ENCODE measurements at regions not wholly inside any gene's neighbourhood (a gene's known extent, or its start where the extent isn't known, plus 50 kb on each side); places are given as distances from the start of the nearest gene placed in this dataset.
"Not testable (repeated sequence)": the region's sequence is repeated elsewhere in the genome, so short reads cannot be mapped to it uniquely, and the experiment has no call there.

DNA sequence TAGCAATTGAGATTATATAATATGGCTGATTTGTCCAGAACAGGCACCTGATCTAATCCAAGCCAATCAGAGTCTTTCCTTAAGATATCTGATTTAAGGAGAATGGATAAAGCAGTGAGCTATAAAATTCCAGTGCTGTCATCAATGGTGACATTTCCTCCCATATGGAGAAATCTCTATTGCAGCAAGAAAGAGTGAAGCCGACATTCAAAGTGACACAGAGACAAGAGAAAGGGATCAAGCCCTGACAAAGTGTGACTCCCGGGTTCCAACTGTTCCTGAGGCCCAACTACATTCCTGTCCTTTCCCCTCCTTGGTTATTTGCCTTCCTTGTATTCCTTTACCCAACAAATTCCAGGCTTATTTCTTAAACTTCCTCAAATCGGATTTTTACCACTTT is 430.0 kb upstream of the SOX5 start:
- DNase-seq (ENCODE audit: low read depth in 4 of 4, low spot score in 1 of 4): no peak

DNA sequence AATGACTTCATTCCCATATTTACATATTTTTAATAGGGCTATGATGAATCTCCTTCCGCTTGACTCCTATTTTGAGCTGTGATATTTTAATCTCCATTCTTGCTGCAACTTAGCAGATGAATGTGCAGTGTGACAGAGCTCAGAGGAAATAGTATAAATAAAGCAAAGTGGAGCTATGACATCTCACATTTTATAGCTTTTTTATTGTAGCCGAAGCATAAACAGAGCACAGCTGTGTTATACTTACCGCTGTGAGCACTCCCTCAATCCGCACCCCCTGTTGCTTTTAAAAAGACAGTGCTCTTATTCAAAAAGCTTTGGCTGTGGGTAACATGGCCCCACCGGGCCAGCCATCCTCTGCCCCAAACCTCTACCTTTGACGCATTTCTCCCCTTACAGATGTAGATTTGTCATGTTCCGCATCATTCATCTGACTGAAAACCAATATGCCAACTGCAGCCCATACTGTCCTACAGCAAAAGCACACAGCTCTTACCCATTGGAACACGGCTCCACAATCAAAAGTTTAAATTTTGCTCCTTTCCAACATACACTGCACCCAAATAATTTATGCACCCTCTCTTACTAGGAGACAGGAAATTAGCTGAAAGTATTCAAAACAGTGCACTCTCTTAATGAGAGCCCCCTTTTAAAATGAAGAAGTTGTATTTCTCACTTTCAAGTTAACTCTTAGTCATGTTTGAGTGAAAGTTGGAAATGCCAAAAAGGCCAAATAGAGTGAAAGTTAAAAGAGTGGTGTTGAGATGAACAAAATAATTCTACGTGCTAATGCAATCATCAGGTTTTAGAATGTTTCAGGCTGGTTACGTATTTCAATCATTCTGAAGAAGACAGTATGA is 429.3 kb upstream of the SOX5 start:
- DNase-seq (ENCODE audit: low read depth in 4 of 4, low spot score in 1 of 4): no peak

GRCh38 chr12:24374452-24374851 is 425.0 kb upstream of the SOX5 start:
- DNase-seq (ENCODE audit: low read depth in 4 of 4, low spot score in 1 of 4): no peak

- no peak for DNase-seq (ENCODE audit: low read depth in 4 of 4, low spot score in 1 of 4)
Measured at GRCh38 chr12:24373004-24373403, 423.5 kb upstream of the SOX5 start.

DNA sequence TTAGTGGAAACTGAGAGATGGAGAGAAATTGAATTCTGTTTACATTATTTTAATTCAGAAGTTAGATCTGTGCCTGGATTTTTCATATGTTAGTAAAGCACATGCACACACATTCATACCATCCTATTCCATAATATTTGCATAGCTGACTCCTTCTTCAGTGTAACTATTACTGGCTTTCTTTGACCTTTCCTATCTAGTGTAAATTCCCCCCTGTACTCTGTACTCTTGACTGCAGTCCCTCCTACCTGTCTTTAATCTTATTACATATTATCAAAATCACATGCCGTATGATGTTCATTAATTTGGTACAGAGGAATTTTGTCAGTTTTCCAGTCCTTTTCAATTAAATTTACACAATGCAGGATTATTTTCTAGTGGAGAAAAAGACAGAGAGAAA is 417.0 kb upstream of the SOX5 start:
- no peak for DNase-seq (ENCODE audit: low read depth in 4 of 4, low spot score in 1 of 4)

GRCh38 chr12:24364921-24365320 is 415.5 kb upstream of the SOX5 start:
- no peak for DNase-seq (ENCODE audit: low read depth in 4 of 4, low spot score in 1 of 4)

- no peak for DNase-seq (ENCODE audit: low read depth in 4 of 4, low spot score in 1 of 4)
Measured at GRCh38 chr12:24363177-24363754, 413.8 kb upstream of the SOX5 start.

DNA sequence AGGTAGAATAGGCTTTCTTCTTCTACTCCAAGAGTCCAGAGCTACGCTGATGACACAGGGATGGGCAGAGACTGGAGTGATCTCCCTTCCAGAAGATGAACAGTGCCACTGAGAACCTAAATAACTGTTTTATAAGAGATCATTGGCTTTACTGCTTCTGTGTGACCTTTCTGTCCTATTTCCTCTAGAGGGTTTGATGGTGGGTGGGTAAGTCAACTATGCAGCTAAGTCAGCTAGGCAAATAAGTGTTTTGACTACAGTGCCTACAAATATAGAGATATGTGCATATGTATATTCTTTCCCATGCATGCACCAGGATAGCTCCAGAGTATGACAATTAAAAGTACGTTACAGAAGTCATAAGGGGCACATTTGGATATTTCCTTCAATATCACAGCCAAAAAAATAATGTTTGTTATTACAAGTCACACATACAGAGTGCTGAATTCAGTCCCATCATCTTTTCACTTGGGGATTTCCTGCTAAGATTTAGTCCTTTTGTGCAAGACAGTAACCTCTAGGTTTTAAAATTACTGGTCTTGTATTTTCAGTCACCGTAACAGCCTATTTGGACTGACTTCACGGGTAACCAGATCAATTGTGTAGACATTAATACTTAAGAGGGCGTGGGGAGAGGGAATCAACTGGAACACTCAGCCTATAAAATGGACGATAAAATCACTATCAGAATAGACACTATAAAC is 412.6 kb upstream of the SOX5 start:
- DNase-seq (ENCODE audit: low read depth in 4 of 4, low spot score in 1 of 4): no peak

- no peak for DNase-seq (ENCODE audit: low read depth in 4 of 4, low spot score in 1 of 4)
Measured at GRCh38 chr12:24360907-24361306, 411.4 kb upstream of the SOX5 start.

GRCh38 chr12:24360461-24360860 is 411.0 kb upstream of the SOX5 start:
- no peak for DNase-seq (ENCODE audit: low read depth in 4 of 4, low spot score in 1 of 4)

GRCh38 chr12:24360057-24360456 is 410.6 kb upstream of the SOX5 start:
- no peak for DNase-seq (ENCODE audit: low read depth in 4 of 4, low spot score in 1 of 4)

DNA sequence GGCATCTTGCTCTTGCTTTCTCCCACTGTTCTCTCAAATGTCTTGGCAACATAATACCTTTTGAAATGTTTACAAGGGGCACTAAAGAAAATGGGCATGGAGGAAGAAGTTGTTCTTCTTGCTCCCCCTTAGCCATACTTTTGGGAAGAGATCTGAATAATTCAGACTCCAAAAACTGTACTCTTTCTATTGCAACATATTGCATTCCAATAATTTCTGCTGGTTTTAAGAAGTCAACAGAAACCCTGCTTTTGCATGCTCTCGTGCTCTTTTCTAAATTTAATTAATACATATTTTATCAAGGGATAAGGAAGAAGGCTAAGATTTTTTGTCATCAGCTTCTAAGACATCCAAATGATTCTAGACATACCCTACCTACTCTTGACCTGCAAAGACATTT is 409.9 kb upstream of the SOX5 start:
- DNase-seq (ENCODE audit: low read depth in 4 of 4, low spot score in 1 of 4): no peak

DNA sequence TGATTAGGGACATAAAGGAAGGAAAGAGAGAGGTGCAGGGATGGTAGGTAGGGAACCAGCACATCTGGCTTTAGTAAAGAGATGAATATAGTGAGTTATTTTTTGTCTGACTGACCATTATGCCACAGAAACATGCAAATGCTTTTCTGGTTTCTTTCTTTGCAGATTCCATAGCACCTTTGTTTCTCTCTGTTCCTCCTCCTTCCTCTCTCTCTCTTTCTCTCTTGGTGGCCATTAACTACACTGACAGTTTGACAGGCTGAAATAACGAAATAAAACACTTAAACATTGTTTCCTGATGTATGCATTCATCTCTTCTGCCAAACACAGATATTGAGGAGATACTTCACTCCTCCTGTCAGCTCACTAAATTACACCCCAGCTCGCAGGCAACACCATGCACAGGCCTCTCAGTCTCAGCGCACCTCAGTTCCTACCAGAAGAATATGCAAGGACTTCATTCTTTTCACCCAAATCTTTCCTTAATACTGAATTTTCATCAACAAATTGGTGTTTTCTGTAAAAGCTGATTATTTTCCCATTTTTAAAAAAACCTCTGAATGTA is 406.9 kb upstream of the SOX5 start:
- no peak for DNase-seq (ENCODE audit: low read depth in 4 of 4, low spot score in 1 of 4)

GRCh38 chr12:24352363-24352762 is 402.9 kb upstream of the SOX5 start:
- DNase-seq (ENCODE audit: low read depth in 4 of 4, low spot score in 1 of 4): no peak

DNA sequence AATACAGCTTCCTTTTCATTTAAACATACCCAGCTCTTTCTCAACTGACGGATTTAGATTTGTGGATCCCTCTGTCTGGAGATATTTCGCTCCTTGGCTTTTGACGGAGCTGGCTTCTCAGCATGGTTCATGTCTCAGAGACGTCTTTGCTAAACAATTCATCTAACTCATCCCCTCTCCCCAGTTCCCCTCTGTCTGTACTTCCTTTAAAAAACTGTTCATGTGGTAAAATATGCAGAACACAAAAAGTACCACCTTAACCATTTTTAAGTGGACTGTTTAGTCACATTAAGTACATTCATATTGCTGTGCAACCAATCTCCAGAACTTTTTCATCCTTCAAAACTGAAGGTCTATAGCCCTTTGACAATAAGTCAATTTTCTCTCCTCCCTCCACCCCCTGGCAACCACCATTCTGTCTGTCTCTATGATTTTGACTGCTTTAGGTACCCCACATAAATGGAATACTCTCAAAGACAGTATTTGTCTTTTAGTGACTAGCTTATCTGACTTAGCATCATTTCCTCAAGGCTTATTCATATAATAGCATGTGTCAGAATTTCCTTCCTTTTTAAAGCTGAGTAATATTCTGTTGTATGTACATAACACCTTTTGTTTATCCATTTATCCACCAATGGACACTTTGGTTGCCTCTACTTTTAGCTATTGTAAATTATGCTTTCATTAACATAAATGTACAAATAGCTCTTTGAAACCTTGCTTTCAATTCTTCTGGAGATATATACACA is 399.8 kb upstream of the SOX5 start:
- DNase-seq (ENCODE audit: low read depth in 4 of 4, low spot score in 1 of 4): no peak

- not testable (repeated sequence) for DNase-seq (ENCODE audit: low read depth in 4 of 4, low spot score in 1 of 4)
Measured at GRCh38 chr12:24348180-24348579, 398.7 kb upstream of the SOX5 start.

DNA sequence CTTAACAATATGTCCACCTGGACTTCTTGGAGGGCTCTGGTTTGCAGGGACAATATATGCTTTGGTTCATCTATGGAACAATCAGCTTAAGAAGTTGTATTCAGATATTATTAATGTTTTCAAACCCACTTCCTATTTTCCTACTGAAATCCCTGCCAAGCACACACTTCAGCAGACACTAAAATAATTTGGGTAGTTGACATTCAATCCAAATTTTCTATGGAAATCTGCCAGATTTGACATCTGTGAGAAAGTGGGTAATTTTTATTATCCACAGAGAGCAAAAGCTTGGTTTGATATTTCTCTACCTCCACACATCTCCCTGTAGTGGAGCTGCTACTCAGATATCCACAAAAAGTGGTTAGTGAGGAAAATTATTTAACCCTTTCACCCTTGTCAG is 378.8 kb upstream of the SOX5 start:
- no peak for DNase-seq (ENCODE audit: low read depth in 4 of 4, low spot score in 1 of 4)

GRCh38 chr12:24325331-24325730 is 375.9 kb upstream of the SOX5 start:
- DNase-seq (ENCODE audit: low read depth in 4 of 4, low spot score in 1 of 4): no peak

- no peak for DNase-seq (ENCODE audit: low read depth in 4 of 4, low spot score in 1 of 4)
Measured at GRCh38 chr12:24307716-24308335, 358.4 kb upstream of the SOX5 start.

DNA sequence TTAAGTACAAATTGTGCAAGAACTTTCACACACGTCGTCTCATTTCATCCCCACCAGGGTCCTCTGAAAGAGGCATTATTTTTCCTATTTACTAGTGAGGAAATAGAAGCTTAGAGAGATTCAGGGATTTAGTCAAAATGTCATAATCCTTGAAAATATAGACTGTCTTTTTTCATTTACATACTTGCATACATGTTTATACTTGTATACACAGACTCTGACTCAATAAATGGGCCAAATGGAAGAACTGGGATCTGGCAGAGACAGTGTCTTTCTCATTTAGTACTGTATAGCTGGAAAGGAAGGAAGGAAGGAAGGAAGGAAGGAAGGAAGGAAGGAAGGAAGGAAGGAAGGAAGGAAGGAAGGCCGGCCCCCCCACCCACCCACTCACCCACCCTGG is 357.7 kb upstream of the SOX5 start:
- DNase-seq (ENCODE audit: low read depth in 4 of 4, low spot score in 1 of 4): no peak

DNA sequence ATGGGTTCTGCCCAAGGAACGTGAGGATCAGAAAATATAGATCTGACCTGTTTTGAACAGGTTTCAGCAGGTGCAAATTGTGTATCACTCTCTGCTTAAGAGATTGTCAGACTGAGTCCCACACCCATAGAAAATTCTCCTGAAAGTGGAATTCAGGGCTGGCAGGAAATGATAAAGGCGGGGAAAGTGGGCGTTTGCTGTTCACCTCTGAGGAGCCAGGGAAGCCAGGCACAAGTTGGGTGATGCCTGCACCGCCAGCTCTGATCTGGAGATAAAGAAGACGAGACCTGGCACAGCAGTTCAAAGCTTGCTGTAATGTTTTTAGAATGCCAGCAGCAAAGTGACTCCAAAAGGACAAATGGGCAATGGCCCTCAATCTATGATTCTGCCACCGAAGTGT is 356.5 kb upstream of the SOX5 start:
- DNase-seq (ENCODE audit: low read depth in 4 of 4, low spot score in 1 of 4): no peak

Measured in stimulated activated CD4-positive, alpha-beta T cell treated with anti-CD3 and anti-CD28 coated beads, Interleukin-1b, Interleukin-23, amount 100 ng/mL, for 24 hours (primary cell).